ENCODE measurements at regions not wholly inside any gene's neighbourhood (a gene's known extent, or its start where the extent isn't known, plus 50 kb on each side); places are given as distances from the start of the nearest gene placed in this dataset.

DNA sequence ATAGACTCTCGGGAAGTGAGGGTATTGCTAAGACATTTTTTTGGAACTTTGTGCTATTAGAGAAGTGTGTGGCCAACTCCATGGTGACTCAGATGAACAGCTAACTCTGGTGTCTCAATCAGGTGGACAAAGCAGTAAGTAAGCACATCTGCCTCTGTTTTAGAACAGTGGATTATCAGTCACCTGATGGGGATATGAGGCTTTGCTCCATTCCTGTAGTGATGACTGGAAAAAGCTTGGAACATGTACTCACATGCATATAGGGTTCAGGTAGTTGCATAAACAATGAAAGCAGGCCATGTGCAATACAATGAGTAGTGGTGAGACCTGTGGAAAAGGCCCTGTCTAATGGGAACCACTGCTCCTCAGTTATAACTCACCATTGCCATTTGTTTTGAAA, 168.2 kb upstream of the FBN2 start:
- TF ChIP-seq CTCF (IDR thresholded peaks at IDR 0.05; ENCODE audit: insufficient read depth, low read length) (no peak), POLR2AphosphoS5 (IDR thresholded peaks at IDR 0.05; ENCODE audit: low read depth) (no peak), GABPA (IDR thresholded peaks at IDR 0.05; ENCODE audit: low read depth) (no peak), SPI1 (IDR thresholded peaks at IDR 0.05; ENCODE audit: borderline replicate concordance, low read depth) (no peak)
- TF ChIP-seq, protein P1, sequence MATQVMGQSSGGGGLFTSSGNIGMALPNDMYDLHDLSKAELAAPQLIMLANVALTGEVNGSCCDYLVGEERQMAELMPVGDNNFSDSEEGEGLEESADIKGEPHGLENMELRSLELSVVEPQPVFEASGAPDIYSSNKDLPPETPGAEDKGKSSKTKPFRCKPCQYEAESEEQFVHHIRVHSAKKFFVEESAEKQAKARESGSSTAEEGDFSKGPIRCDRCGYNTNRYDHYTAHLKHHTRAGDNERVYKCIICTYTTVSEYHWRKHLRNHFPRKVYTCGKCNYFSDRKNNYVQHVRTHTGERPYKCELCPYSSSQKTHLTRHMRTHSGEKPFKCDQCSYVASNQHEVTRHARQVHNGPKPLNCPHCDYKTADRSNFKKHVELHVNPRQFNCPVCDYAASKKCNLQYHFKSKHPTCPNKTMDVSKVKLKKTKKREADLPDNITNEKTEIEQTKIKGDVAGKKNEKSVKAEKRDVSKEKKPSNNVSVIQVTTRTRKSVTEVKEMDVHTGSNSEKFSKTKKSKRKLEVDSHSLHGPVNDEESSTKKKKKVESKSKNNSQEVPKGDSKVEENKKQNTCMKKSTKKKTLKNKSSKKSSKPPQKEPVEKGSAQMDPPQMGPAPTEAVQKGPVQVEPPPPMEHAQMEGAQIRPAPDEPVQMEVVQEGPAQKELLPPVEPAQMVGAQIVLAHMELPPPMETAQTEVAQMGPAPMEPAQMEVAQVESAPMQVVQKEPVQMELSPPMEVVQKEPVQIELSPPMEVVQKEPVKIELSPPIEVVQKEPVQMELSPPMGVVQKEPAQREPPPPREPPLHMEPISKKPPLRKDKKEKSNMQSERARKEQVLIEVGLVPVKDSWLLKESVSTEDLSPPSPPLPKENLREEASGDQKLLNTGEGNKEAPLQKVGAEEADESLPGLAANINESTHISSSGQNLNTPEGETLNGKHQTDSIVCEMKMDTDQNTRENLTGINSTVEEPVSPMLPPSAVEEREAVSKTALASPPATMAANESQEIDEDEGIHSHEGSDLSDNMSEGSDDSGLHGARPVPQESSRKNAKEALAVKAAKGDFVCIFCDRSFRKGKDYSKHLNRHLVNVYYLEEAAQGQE (IDR thresholded peaks at IDR 0.05; ENCODE audit: insufficient replicate concordance, low read depth), result no peak
